ENCODE measurements at regions not wholly inside any gene's neighbourhood (a gene's known extent, or its start where the extent isn't known, plus 50 kb on each side); places are given as distances from the start of the nearest gene placed in this dataset.
"Not testable (repeated sequence)": the region's sequence is repeated elsewhere in the genome, so short reads cannot be mapped to it uniquely, and the experiment has no call there.

DNA sequence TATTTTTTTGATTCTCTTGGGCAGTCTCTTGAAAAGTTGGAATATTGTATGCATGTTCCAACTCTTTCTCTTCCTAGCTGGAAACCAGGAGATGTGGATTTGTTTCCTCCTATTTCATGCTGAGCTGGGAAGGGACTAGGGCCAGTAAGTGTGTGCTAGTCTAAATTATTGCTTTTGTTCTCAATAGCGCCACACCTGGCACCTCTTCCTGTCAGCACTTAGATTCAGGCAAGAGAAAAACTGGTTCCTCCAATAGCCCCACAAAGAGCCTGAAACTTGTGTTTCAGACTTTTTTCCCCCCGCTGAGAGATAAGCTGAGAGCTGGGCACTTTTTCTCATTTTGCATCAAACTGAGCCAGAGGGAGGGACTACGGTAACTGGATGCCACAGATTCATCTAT lies 353.4 kb downstream of the OLFM4 start:
- no peak for DNase-seq (ENCODE audit: low read depth in 2 of 2)

- DNase-seq (ENCODE audit: low read depth in 2 of 2): no peak
Observed at GRCh38 chr13:53398051-53398450, 369.4 kb downstream of the OLFM4 start.

GRCh38 chr13:53405616-53406015 lies 377.0 kb downstream of the OLFM4 start:
- no peak for DNase-seq (ENCODE audit: low read depth in 2 of 2)

- no peak for DNase-seq (ENCODE audit: low read depth in 2 of 2)
Observed at GRCh38 chr13:53408306-53408705, 379.7 kb downstream of the OLFM4 start.

- no peak for DNase-seq (ENCODE audit: low read depth in 2 of 2)
Observed at GRCh38 chr13:53408847-53409568, 380.4 kb downstream of the OLFM4 start.

- no peak for DNase-seq (ENCODE audit: low read depth in 2 of 2)
Observed at GRCh38 chr13:53411463-53411862, 382.9 kb downstream of the OLFM4 start.

GRCh38 chr13:53415135-53415534 lies 386.5 kb downstream of the OLFM4 start:
- no peak for DNase-seq (ENCODE audit: low read depth in 2 of 2)

GRCh38 chr13:53417601-53418000 lies 389.0 kb downstream of the OLFM4 start:
- DNase-seq (ENCODE audit: low read depth in 2 of 2): no peak

DNA sequence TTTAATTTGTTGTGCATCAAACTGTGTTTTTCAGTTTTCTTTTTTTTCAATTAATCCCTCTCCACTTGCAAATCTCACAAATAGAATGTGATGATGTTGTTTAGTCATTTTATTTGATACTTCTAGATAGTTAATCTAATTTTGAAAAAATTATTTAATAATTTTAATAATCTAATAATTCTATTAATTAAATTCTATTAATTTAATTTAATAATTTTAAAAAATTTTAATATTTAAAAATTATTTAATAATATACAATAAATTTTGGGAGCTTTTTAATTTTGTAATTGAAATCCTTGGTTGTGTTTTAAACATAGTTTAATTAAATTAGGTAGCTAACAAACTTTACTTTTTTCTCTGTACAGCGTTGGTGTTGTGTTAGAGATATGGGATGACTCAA lies 393.8 kb downstream of the OLFM4 start:
- no peak for DNase-seq (ENCODE audit: low read depth in 2 of 2)

DNA sequence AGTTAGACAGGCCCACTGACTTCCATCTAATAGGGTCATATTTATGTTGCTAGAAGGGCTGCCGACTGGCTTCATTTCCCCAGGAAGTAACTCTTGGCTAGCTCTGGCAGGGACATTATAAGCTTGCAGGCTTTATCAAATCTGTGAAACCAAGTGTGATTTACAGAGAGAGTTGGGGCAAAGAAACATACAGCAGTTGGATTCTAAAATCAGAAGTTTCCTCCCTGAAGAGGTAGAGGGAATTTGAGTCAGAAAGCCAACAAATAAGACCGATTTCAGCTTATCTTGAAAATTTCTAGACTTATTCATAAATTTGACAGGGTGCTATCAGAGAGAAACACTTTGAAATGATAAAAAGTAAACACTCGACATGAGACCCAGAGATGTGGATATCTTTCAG lies 407.8 kb downstream of the OLFM4 start:
- no peak for DNase-seq (ENCODE audit: low read depth in 2 of 2)

DNA sequence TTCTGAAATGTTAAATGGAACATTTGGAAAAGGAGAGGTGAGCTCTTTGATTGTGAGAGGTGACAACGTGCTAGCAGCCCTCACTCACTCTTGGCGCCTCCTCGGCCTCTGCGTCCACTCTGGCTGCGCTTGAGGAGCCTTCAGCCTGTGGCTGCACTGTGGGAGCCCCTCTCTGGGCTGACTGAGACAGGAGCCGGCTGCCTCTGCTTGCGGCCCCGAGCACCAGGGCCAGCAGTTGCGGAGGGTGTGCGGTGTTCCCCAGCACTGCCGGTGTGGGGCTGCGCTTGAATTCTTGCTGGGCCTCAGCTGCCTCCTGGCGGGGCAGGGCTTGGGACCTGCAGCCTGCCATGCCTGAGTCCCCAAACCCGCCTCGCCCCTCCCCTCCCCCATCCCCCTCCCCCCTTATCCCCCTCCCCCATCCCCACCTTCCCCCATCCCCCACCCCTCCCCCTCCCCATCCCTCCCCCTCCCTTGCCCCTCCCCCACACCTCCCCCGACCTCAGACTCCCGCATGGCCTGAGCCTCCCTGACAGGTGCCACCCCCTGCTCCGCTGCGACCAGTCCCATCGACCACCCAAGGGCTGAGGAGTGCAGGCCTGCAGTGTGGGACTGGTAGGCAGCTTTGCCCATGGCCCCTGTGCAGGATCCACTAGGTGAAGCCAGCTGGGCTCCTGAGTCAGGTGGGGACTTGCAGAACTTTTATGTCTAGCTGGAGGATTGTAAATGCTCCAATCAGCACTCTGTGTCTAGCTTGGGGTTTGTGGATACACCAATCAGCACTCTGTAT lies 411.0 kb downstream of the OLFM4 start:
- no peak for DNase-seq (ENCODE audit: low read depth in 2 of 2)

GRCh38 chr13:53442979-53443378 lies 414.4 kb downstream of the OLFM4 start:
- no peak for DNase-seq (ENCODE audit: low read depth in 2 of 2)

- no peak for DNase-seq (ENCODE audit: low read depth in 2 of 2)
Observed at GRCh38 chr13:53445686-53446085, 417.1 kb downstream of the OLFM4 start.

GRCh38 chr13:53447456-53447855 lies 418.8 kb downstream of the OLFM4 start:
- DNase-seq (ENCODE audit: low read depth in 2 of 2): no peak

GRCh38 chr13:53447863-53448262 lies 419.2 kb downstream of the OLFM4 start:
- no peak for DNase-seq (ENCODE audit: low read depth in 2 of 2)

DNA sequence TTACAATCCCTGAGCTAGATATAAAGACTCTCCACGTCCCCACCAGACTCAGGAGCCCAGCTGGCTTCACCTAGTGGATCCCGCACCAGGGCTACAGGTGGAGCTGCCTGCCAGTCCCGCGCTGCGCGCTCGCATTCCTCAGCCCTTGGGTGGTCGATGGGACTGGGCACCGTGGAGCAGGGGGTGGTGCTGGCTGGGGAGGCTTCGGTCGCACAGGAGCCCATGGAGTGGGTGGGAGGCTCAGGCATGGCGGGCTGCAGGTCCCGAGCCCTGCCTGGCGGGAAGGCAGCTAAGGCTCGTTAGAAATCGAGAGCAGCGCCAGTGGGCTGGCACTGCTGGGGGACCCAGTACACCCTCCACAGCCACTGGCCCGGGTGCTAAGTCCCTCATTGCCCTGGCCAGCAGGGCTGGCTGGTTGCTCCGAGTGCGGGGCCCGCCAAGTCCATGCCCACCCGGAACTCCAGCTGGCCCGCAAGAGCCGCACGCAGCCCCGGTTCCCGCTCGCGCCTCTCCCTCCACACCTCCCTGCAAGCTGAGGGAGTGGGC lies 423.7 kb downstream of the OLFM4 start:
- not testable (repeated sequence) for DNase-seq (ENCODE audit: low read depth in 2 of 2)

GRCh38 chr13:53460796-53461195 lies 432.2 kb downstream of the OLFM4 start:
- no peak for DNase-seq (ENCODE audit: low read depth in 2 of 2)

- no peak for DNase-seq (ENCODE audit: low read depth in 2 of 2)
Observed at GRCh38 chr13:53463106-53463505, 434.5 kb downstream of the OLFM4 start.

DNA sequence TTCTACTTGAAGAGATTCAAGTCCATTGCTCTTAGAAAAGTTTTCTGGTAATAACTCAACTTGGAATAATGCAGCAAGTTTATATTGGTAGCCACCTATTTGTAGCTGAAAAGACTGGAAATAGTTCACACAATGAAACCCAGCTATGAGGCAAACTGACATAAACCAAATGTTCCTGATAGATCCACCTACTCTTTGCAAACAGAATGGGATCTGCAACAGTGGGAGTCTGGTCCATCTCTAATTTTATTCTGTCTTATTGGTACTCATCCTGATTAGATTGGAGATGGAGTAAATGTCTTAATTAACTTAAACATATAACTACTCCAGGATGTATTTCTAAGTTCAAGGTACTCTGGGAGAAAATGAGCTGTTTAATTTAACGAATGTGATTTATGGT lies 438.0 kb downstream of the OLFM4 start:
- DNase-seq (ENCODE audit: low read depth in 2 of 2): no peak

DNA sequence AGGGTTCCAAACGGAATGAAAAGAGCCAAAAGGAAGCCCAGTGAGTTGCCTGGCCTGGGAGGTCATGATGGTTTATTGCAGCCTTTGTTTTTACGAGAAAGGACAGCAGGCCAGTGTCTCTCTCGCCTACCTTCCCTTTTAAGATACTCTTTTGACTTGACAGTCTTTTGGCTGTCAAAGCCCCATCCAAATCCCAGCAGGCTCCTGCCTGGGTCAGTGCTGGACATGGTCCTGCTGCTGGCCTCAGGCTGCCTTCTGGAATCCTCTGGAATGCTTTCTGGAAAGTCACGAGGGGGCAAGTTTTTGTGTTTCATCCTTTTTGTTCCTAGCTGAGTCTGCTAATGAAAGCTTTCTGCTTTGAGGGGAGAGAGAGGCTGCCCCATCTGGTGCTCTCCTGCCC lies 444.8 kb downstream of the OLFM4 start:
- no peak for DNase-seq (ENCODE audit: low read depth in 2 of 2)

GRCh38 chr13:53474878-53475277 lies 446.3 kb downstream of the OLFM4 start:
- DNase-seq (ENCODE audit: low read depth in 2 of 2): no peak

DNA sequence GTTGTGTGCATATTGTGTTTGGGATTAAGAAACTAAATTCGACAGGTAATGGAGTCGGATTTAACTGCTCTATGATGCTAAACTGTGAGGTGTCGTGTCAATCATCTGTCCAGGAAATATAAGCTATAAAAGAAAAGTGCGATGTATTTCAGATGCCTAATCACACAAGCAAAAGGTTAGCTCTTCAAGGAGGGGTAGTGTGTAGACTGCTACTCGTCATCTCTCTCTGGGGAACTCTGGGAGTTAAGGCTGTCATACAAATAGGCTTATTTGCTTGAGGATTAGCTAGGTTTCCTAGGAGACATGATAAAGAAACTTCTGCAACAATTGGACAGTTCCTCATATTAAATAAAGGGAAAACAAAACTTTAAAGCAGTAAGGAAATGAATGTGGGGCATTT lies 462.1 kb downstream of the OLFM4 start:
- DNase-seq (ENCODE audit: low read depth in 2 of 2): no peak

DNA sequence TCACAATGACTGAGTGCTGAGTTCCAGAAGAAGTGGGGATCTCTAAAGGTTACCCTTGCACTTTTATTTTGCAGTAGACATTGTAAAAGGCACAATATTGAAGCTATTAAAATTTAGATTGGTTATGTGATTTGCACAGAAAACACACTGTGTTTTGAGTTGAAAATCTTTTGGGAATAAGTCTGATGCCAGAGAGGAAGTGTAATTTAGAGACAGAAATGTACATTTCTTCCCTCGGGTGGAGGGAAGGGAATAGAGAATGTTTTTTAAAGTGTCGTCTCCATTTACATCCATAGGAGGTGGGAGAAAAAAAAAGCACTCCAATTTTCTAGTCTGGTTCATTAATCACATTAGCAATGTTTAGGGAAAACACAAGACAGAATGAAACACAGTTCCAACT lies 465.8 kb downstream of the OLFM4 start:
- DNase-seq (ENCODE audit: low read depth in 2 of 2): no peak

All from stimulated activated CD4-positive, alpha-beta T cell treated with anti-CD3 and anti-CD28 coated beads, Interleukin-4, amount 100 ng/mL, for 48 hours (primary cell).